Mucosa of descending colon (tissue), 3 donors: ENCODE measurements at regions not wholly inside any gene's neighbourhood (a gene's known extent, or its start where the extent isn't known, plus 50 kb on each side); places are given as distances from the start of the nearest gene placed in this dataset.

Source experiments
- ATAC-seq: fragments of 200-7000 bp; cut with Tn5 transposase; one replicate; pipeline ENCODE4 v1.9.1; 2020; ENCODE audit warnings: mild to moderate bottlenecking, moderate library complexity
- DNase-seq, 3 donors: peaks; one replicate each; pipeline ENCODE4 v3.0.0-alpha.2; 2020
- H3K36me3 ChIP-seq: fragments of 200-600 bp; one replicate; pipeline ENCODE4 v1.8.0; 2021; ENCODE audit warnings: low read depth, mild to moderate bottlenecking
- H3K4me1 ChIP-seq: fragments of 200-600 bp; one replicate; pipeline ENCODE4 v1.8.0; 2021; ENCODE audit warnings: low read depth, mild to moderate bottlenecking
- H3K4me3 ChIP-seq: fragments of 200-600 bp; one replicate; pipeline ENCODE4 v1.8.0; 2021; ENCODE audit warnings: mild to moderate bottlenecking
- H3K9me3 ChIP-seq: fragments of 200-600 bp; one replicate; pipeline ENCODE4 v1.8.0; 2021; ENCODE audit warnings: mild to moderate bottlenecking
- CTCF ChIP-seq: fragments of 200-600 bp; IDR thresholded peaks from one replicate; pipeline ENCODE4 v1.8.0; 2022; ENCODE audit warnings: antibody characterized with exemption, mild to moderate bottlenecking
- intact Hi-C, 2 donors: fragments of 100-400 bp; cut with DNase I in 1 of 2; cut with micrococcal nuclease in 1 of 2; formaldehyde crosslinking; loops; one replicate each; pipeline versions ENCODE4 v1.11.0 to v1.11.1; 2022; cut with DNase I, micrococcal nuclease
- donor health status: DM: no; HTN: no; CAD: no; lungs with moderate emphysema.
- donor health status: DM: no; HTN: no; CAD: no.
- donor health status: DM: no; HTN: yes; CAD: no.

GRCh38 chr2:118678985-118679384, 168.5 kb downstream of the EN1 start:
- ATAC-seq (no peak), DNase-seq (no peak)
- TF ChIP-seq CTCF = no peak
- intact Hi-C loops = no loop called here
- Histone ChIP-seq H3K4me3 (no peak overlapping the region), H3K36me3 (no peaks in the 10 kb centered on the region), H3K9me3 (no peaks in the 10 kb centered on the region), H3K4me1 (no peaks in the 10 kb centered on the region)

GRCh38 chr2:118677546-118677945, 169.9 kb downstream of the EN1 start:
- no peak for TF ChIP-seq CTCF
- intact Hi-C loops = no loop called here
- Histone ChIP-seq H3K9me3 (no peaks in the 10 kb centered on the region), H3K4me3 (no peak overlapping the region), H3K36me3 (no peaks in the 10 kb centered on the region), H3K4me1 (no peaks in the 10 kb centered on the region)
- DNase-seq (no peak), ATAC-seq (no peak)

- ATAC-seq = no peak
- no peak for DNase-seq
- Histone ChIP-seq H3K4me3 (no peak overlapping the region), H3K36me3 (no peaks in the 10 kb centered on the region), H3K4me1 (no peaks in the 10 kb centered on the region), H3K9me3 (no peaks in the 10 kb centered on the region)
- no peak for TF ChIP-seq CTCF
- intact Hi-C loops = no loop called here
Observed at GRCh38 chr2:118675531-118675930, 171.9 kb downstream of the EN1 start.

GRCh38 chr2:118672571-118673158, 174.8 kb downstream of the EN1 start:
- Histone ChIP-seq H3K36me3 (no peaks in the 10 kb centered on the region), H3K4me3 (no peak overlapping the region), H3K9me3 (no peaks in the 10 kb centered on the region), H3K4me1 (no peaks in the 10 kb centered on the region)
- intact Hi-C loops = no loop called here
- no peak for DNase-seq
- no peak for TF ChIP-seq CTCF
- no peak for ATAC-seq

GRCh38 chr2:118671701-118672454, 175.6 kb downstream of the EN1 start:
- Histone ChIP-seq H3K36me3 (no peaks in the 10 kb centered on the region), H3K4me3 (no peak overlapping the region), H3K9me3 (no peaks in the 10 kb centered on the region), H3K4me1 (no peaks in the 10 kb centered on the region)
- no peak for TF ChIP-seq CTCF
- no peak for DNase-seq
- ATAC-seq = no peak
- intact Hi-C loops = no loop called here
